Fibroblast of lung (primary cell): ENCODE measurements at regions not wholly inside any gene's neighbourhood (a gene's known extent, or its start where the extent isn't known, plus 50 kb on each side); places are given as distances from the start of the nearest gene placed in this dataset.
"Not testable (repeated sequence)": the region's sequence is repeated elsewhere in the genome, so short reads cannot be mapped to it uniquely, and the experiment has no call there.

Experiments
- DNase-seq, 2 donors: peaks; one replicate each; pipeline versions ENCODE4 v3.0.0 to v3.0.0-alpha.2; 2010; ENCODE audit warnings: low read depth in 2 of 2
- H2AFZ ChIP-seq: 2 replicates; pipeline ENCODE4 v1.5.1; 2012; ENCODE audit warnings: low read length, control low read depth, inconsistent platforms
- H3K27ac ChIP-seq: 2 replicates; pipeline ENCODE4 v1.5.1; 2011; ENCODE audit warnings: low read length, control low read depth; ENCODE audit not compliant: insufficient read depth
- H3K27me3 ChIP-seq: 2 replicates; pipeline ENCODE4 v1.5.1; 2011; ENCODE audit warnings: mild to moderate bottlenecking, low read length; ENCODE audit not compliant: control insufficient read depth, insufficient read depth
- H3K36me3 ChIP-seq: 2 replicates; pipeline ENCODE4 v1.5.1; 2011; ENCODE audit warnings: low read length; ENCODE audit not compliant: control insufficient read depth, insufficient read depth
- H3K4me1 ChIP-seq: 2 replicates; pipeline ENCODE4 v1.5.1; 2011; ENCODE audit warnings: low read length; ENCODE audit not compliant: control insufficient read depth, insufficient read depth; ENCODE audit errors: extremely low read depth
- H3K4me2 ChIP-seq: 2 replicates; pipeline ENCODE4 v1.5.1; 2011; ENCODE audit warnings: low read length, control low read depth; ENCODE audit not compliant: insufficient read depth; ENCODE audit errors: extremely low read depth
- H3K4me3 ChIP-seq, 4 experiments: fragments of 200-600 bp in 1 of 4; sonication (generic) in 1 of 4; replicated peaks in 1 of 4; 2 replicates each; pipeline ENCODE4 v1.5.1; 2011 to 2016; ENCODE audit warnings: low read length in 4 of 4, low read depth in 3 of 4, mild to moderate bottlenecking in 3 of 4, control low read depth in 2 of 4, inconsistent platforms in 1 of 4, mixed read lengths in 1 of 4; ENCODE audit not compliant: insufficient read depth in 1 of 4; ENCODE audit errors: control extremely low read depth in 1 of 4
- H3K79me2 ChIP-seq: 2 replicates; pipeline ENCODE4 v1.5.1; 2012; ENCODE audit warnings: mild to moderate bottlenecking, low read length, inconsistent platforms; ENCODE audit not compliant: control insufficient read depth, insufficient read depth
- H3K9ac ChIP-seq: 2 replicates; pipeline ENCODE4 v1.5.1; 2011; ENCODE audit warnings: mild to moderate bottlenecking, low read length, control low read depth; ENCODE audit not compliant: insufficient read depth
- H3K9me3 ChIP-seq: 2 replicates; pipeline ENCODE4 v1.5.1; 2012; ENCODE audit warnings: low read depth, low read length; ENCODE audit not compliant: control insufficient read depth, insufficient read depth
- H4K20me1 ChIP-seq: 2 replicates; pipeline ENCODE4 v1.5.1; 2011; ENCODE audit warnings: low read length; ENCODE audit not compliant: control insufficient read depth, insufficient read depth; ENCODE audit errors: extremely low read depth
- CTCF ChIP-seq, 2 donors: IDR thresholded peaks in 1 of 2; conservative IDR thresholded peaks in 1 of 2; 1 replicate in 1 of 2; 2 replicates in 1 of 2; pipeline ENCODE4 v1.5.1; 2011 to 2012; ENCODE audit warnings: low read length in 2 of 2, control low read depth in 1 of 2, inconsistent platforms in 1 of 2, low read depth in 1 of 2, mild to moderate bottlenecking in 1 of 2
- EZH2 ChIP-seq: IDR thresholded peaks from 2 replicates; pipeline ENCODE4 v1.5.1; 2012; ENCODE audit warnings: low read length, control low read depth, mild to moderate bottlenecking; ENCODE audit errors: missing control alignments

- DNase-seq: no peak
- H4K20me1 ChIP-seq: no peaks in the 10 kb centered on the region
- no peak overlapping the region for H2AFZ ChIP-seq
- H3K27me3 ChIP-seq: no peaks in the 10 kb centered on the region
- no peak overlapping the region for H3K4me2 ChIP-seq
- H3K9me3 ChIP-seq: no peaks in the 10 kb centered on the region
- H3K4me1 ChIP-seq: no peaks in the 10 kb centered on the region
- no peak for TF ChIP-seq EZH2
- no peak for TF ChIP-seq CTCF (conservative IDR thresholded peaks at IDR 0.05 in 1 of 2, IDR thresholded peaks at IDR 0.05 in 1 of 2; ENCODE audit: low read depth in 1 of 2, low read length in 2 of 2)
- H3K79me2 ChIP-seq: no peaks in the 10 kb centered on the region
- H3K36me3 ChIP-seq: no peaks in the 10 kb centered on the region
- no peak overlapping the region for H3K27ac ChIP-seq
- H3K4me3 ChIP-seq: no peak overlapping the region
- no peak overlapping the region for H3K9ac ChIP-seq
Measured at GRCh38 chr3:151592287-151592686, 131.4 kb upstream of the IGSF10 start.

GRCh38 chr3:151591441-151591840 is 130.6 kb upstream of the IGSF10 start:
- H3K4me1 ChIP-seq: no peaks in the 10 kb centered on the region
- no peak overlapping the region for H3K27ac ChIP-seq
- no peak overlapping the region for H3K4me2 ChIP-seq
- H3K36me3 ChIP-seq: no peaks in the 10 kb centered on the region
- H3K9me3 ChIP-seq: no peaks in the 10 kb centered on the region
- no peaks in the 10 kb centered on the region for H3K79me2 ChIP-seq
- no peak overlapping the region for H3K4me3 ChIP-seq
- TF ChIP-seq CTCF (conservative IDR thresholded peaks at IDR 0.05 in 1 of 2, IDR thresholded peaks at IDR 0.05 in 1 of 2; ENCODE audit: low read depth in 1 of 2, low read length in 2 of 2): no peak
- no peak for TF ChIP-seq EZH2
- no peaks in the 10 kb centered on the region for H3K27me3 ChIP-seq
- H2AFZ ChIP-seq: no peak overlapping the region
- no peak for DNase-seq
- no peak overlapping the region for H3K9ac ChIP-seq
- no peaks in the 10 kb centered on the region for H4K20me1 ChIP-seq

- Histone ChIP-seq H3K9me3 (no peaks in the 10 kb centered on the region), H3K4me1 (no peaks in the 10 kb centered on the region), H3K27me3 (no peaks in the 10 kb centered on the region), H3K4me3 (no peak overlapping the region), H3K4me2 (no peak overlapping the region), H3K36me3 (no peaks in the 10 kb centered on the region), H3K9ac (no peak overlapping the region), H2AFZ (no peak overlapping the region), H3K79me2 (no peaks in the 10 kb centered on the region), H3K27ac (no peak overlapping the region), H4K20me1 (no peaks in the 10 kb centered on the region)
- DNase-seq: peak in 1 of 2 donors; percentile 24
- no peak for TF ChIP-seq CTCF (conservative IDR thresholded peaks at IDR 0.05 in 1 of 2, IDR thresholded peaks at IDR 0.05 in 1 of 2; ENCODE audit: low read depth in 1 of 2, low read length in 2 of 2)
- no peak for TF ChIP-seq EZH2
Measured at GRCh38 chr3:151589311-151589710, 128.4 kb upstream of the IGSF10 start.

- not testable (repeated sequence) for H3K27ac ChIP-seq, H4K20me1 ChIP-seq, H3K27me3 ChIP-seq, H3K4me1 ChIP-seq, H2AFZ ChIP-seq, H3K4me2 ChIP-seq, H3K9me3 ChIP-seq, H3K79me2 ChIP-seq, DNase-seq, H3K9ac ChIP-seq, H3K4me3 ChIP-seq, H3K36me3 ChIP-seq
Measured at GRCh38 chr3:151587659-151588058, 126.8 kb upstream of the IGSF10 start.
